H9 (cell line): ENCODE measurements at regions not wholly inside any gene's neighbourhood (a gene's known extent, or its start where the extent isn't known, plus 50 kb on each side); places are given as distances from the start of the nearest gene placed in this dataset.

Source experiments
- DNase-seq: peaks from one replicate; pipeline ENCODE4 v3.0.0-alpha.2; 2017
- H2AFZ ChIP-seq: one replicate; pipeline ENCODE4 v1.6.1; 2013; ENCODE audit warnings: mild to moderate bottlenecking, low read length, control low read depth, moderate library complexity
- H2AK5ac ChIP-seq: 2 replicates; pipeline ENCODE4 v1.6.1; 2013; ENCODE audit warnings: low read length, control low read depth, mixed read lengths; ENCODE audit not compliant: insufficient read length
- H2BK120ac ChIP-seq: one replicate; pipeline ENCODE4 v1.6.1; 2013; ENCODE audit warnings: low read depth, mild to moderate bottlenecking, low read length, control low read depth, inconsistent platforms; ENCODE audit not compliant: poor library complexity, severe bottlenecking
- H2BK12ac ChIP-seq: 2 replicates; pipeline ENCODE4 v1.6.1; 2013; ENCODE audit warnings: low read length, control low read depth, mixed read lengths, low read depth; ENCODE audit not compliant: insufficient read length
- H2BK15ac ChIP-seq: 2 replicates; pipeline ENCODE4 v1.6.1; 2013; ENCODE audit warnings: low read depth, low read length, control low read depth
- H2BK20ac ChIP-seq: one replicate; pipeline ENCODE4 v1.6.1; 2013; ENCODE audit warnings: low read depth, mild to moderate bottlenecking, low read length, control low read depth, inconsistent platforms; ENCODE audit not compliant: poor library complexity, severe bottlenecking
- H2BK5ac ChIP-seq: 2 replicates; pipeline ENCODE4 v1.6.1; 2013; ENCODE audit warnings: low read length, control low read depth, mixed read lengths; ENCODE audit not compliant: insufficient read length
- H3K14ac ChIP-seq: 2 replicates; pipeline ENCODE4 v1.6.1; 2013; ENCODE audit warnings: low read length, control low read depth; ENCODE audit not compliant: insufficient read depth
- H3K18ac ChIP-seq: 2 replicates; pipeline ENCODE4 v1.6.1; 2013; ENCODE audit warnings: low read depth, mild to moderate bottlenecking, mixed read lengths, low read length, control low read depth; ENCODE audit not compliant: insufficient read length
- H3K23ac ChIP-seq: 2 replicates; pipeline ENCODE4 v1.6.1; 2013; ENCODE audit warnings: low read length, control low read depth, mixed read lengths, low read depth; ENCODE audit not compliant: insufficient read length
- H3K23me2 ChIP-seq: 2 replicates; pipeline ENCODE4 v1.6.1; 2013; ENCODE audit warnings: low read depth, mild to moderate bottlenecking, mixed read lengths, low read length, control low read depth; ENCODE audit not compliant: insufficient read length, poor library complexity, severe bottlenecking
- H3K27ac ChIP-seq: 2 replicates; pipeline ENCODE4 v1.5.1; 2013; ENCODE audit warnings: low read length, control low read depth, mixed read lengths, low read depth; ENCODE audit not compliant: insufficient read length
- H3K27me3 ChIP-seq: 2 replicates; pipeline ENCODE4 v1.6.1; 2013; ENCODE audit warnings: low read length, control low read depth, inconsistent platforms; ENCODE audit not compliant: insufficient read depth
- H3K4ac ChIP-seq: 2 replicates; pipeline ENCODE4 v1.6.1; 2013; ENCODE audit warnings: low read depth, mild to moderate bottlenecking, control low read depth, inconsistent platforms, low read length, moderate library complexity
- H3K4me1 ChIP-seq: 2 replicates; pipeline ENCODE4 v1.6.1; 2013; ENCODE audit warnings: low read length, control low read depth, inconsistent platforms; ENCODE audit not compliant: insufficient read depth
- H3K4me2 ChIP-seq: 2 replicates; pipeline ENCODE4 v1.6.1; 2013; ENCODE audit warnings: low read length, control low read depth, mixed read lengths; ENCODE audit not compliant: insufficient read length, insufficient read depth
- H3K56ac ChIP-seq: 2 replicates; pipeline ENCODE4 v1.6.1; 2013; ENCODE audit warnings: low read depth, mild to moderate bottlenecking, mixed read lengths, low read length, control low read depth; ENCODE audit not compliant: insufficient read length
- H3K79me1 ChIP-seq: 2 replicates; pipeline ENCODE4 v1.6.1; 2013; ENCODE audit warnings: low read depth, mild to moderate bottlenecking, moderate library complexity, low read length, control low read depth, inconsistent platforms; ENCODE audit not compliant: insufficient read depth, poor library complexity, severe bottlenecking
- H3K79me2 ChIP-seq: 2 replicates; pipeline ENCODE4 v1.6.1; 2013; ENCODE audit warnings: low read length, control low read depth, inconsistent platforms; ENCODE audit not compliant: insufficient read depth
- H3K9ac ChIP-seq: 2 replicates; pipeline ENCODE4 v1.6.1; 2013; ENCODE audit warnings: low read length, control low read depth, mixed read lengths; ENCODE audit not compliant: insufficient read length; ENCODE audit errors: extremely low read depth
- H3K9me3 ChIP-seq: one replicate; pipeline ENCODE4 v1.6.1; 2013; ENCODE audit warnings: low read depth, low read length, inconsistent platforms; ENCODE audit not compliant: control insufficient read depth
- H3T11ph ChIP-seq: one replicate; pipeline ENCODE4 v1.6.1; 2013; ENCODE audit warnings: mild to moderate bottlenecking, low read length, control low read depth, inconsistent platforms
- H4K20me1 ChIP-seq: one replicate; pipeline ENCODE4 v1.6.1; 2013; ENCODE audit not compliant: control insufficient read depth, insufficient read length, insufficient read depth
- H4K5ac ChIP-seq: 2 replicates; pipeline ENCODE4 v1.6.1; 2013; ENCODE audit warnings: low read depth, mild to moderate bottlenecking, mixed read lengths, low read length, control low read depth; ENCODE audit not compliant: insufficient read length
- H4K8ac ChIP-seq: replicated peaks from 2 replicates; pipeline ENCODE4 v1.6.1; 2013; ENCODE audit warnings: low read length, control low read depth, mixed read lengths, low read depth; ENCODE audit not compliant: insufficient read length
- H4K91ac ChIP-seq: 2 replicates; pipeline ENCODE4 v1.6.1; 2013; ENCODE audit warnings: low read depth, mild to moderate bottlenecking, moderate library complexity, mixed read lengths, low read length, control low read depth; ENCODE audit not compliant: insufficient read length
- H3K27ac Mint-ChIP-seq, 3 experiments: 2 replicates in 2 of 3; 3 replicates in 1 of 3; pipeline ENCODE4 v1.8.0; 2020 to 2021; ENCODE audit warnings: mixed read lengths in 3 of 3, mild to moderate bottlenecking in 1 of 3, moderate library complexity in 1 of 3
- H3K27me3 Mint-ChIP-seq: 2 replicates; pipeline ENCODE4 v1.8.0; 2021; ENCODE audit warnings: low read depth, mild to moderate bottlenecking, moderate library complexity, mixed read lengths
- H3K36me3 Mint-ChIP-seq, 3 experiments: 2 replicates in 2 of 3; 3 replicates in 1 of 3; pipeline ENCODE4 v1.8.0; 2020 to 2021; ENCODE audit warnings: low read depth in 3 of 3, mixed read lengths in 3 of 3; ENCODE audit not compliant: insufficient read depth in 1 of 3
- H3K4me1 Mint-ChIP-seq, 2 experiments: 2 replicates each; pipeline ENCODE4 v1.8.0; 2020; ENCODE audit warnings: mixed read lengths in 2 of 2
- H3K4me3 Mint-ChIP-seq, 2 experiments: 2 replicates in 1 of 2; 3 replicates in 1 of 2; pipeline ENCODE4 v1.8.0; 2020 to 2021; ENCODE audit warnings: mild to moderate bottlenecking in 2 of 2, mixed read lengths in 2 of 2, moderate library complexity in 1 of 2
- H3K9me3 Mint-ChIP-seq, 2 experiments: 2 replicates in 1 of 2; 3 replicates in 1 of 2; pipeline ENCODE4 v1.8.0; 2020; ENCODE audit warnings: mild to moderate bottlenecking in 2 of 2, mixed read lengths in 2 of 2, moderate library complexity in 1 of 2
- WGBS: extraction: QIAGEN DNeasy Blood & Tissue Kit; methylation state at CpG from one replicate; pipeline ENCODE4 v1.1.7; 2013; ENCODE audit warnings: missing lambda C conversion rate, low lambda C conversion rate, mixed read lengths; ENCODE audit not compliant: insufficient read length; ENCODE audit errors: extremely low coverage; 5-methylcytosine and 5-hydroxymethylcytosine counted together
- TF ChIP-seq, protein P1 (sequence below): fragments of 200-600 bp; sonication (generic); conservative IDR thresholded peaks from 3 replicates; pipeline ENCODE4 v1.8.0; 2021; ENCODE audit warnings: antibody characterized with exemption, mild to moderate bottlenecking

GRCh38 chr6:168722397-168722796 lies 281.4 kb downstream of the SMOC2 start:
- Mint-ChIP-seq H3K4me3 (no peak overlapping the region), H3K27me3 (peaks cover 4% of the 10 kb centered on the region), H3K27ac (no peak overlapping the region), H3K9me3 (peaks cover 61 to 62% of the 10 kb centered on the region in 2 experiments), H3K4me1 (no peaks in the 10 kb centered on the region), H3K36me3 (peaks cover 29 to 50% (median 32%) of the 10 kb centered on the region in 3 experiments)
- Histone ChIP-seq H3K18ac (no peak overlapping the region), H3K23me2 (peaks cover 1% of the 10 kb centered on the region), H3K23ac (no peak overlapping the region), H3K4me2 (no peak overlapping the region), H3T11ph (no peak overlapping the region), H3K4ac (no peak overlapping the region), H3K79me2 (no peaks in the 10 kb centered on the region), H4K5ac (no peak overlapping the region), H4K8ac (no peak overlapping the region), H3K27me3 (no peaks in the 10 kb centered on the region), H3K4me1 (no peaks in the 10 kb centered on the region), H2BK120ac (no peak overlapping the region), H3K9ac (no peak overlapping the region), H4K20me1 (no peaks in the 10 kb centered on the region), H3K27ac (no peak overlapping the region), H2AK5ac (no peak overlapping the region), H4K91ac (no peak overlapping the region), H3K56ac (no peak overlapping the region), H3K79me1 (no peaks in the 10 kb centered on the region), H3K14ac (no peak overlapping the region), H2BK12ac (no peak overlapping the region), H2BK20ac (no peak overlapping the region), H2BK5ac (no peak overlapping the region), H2AFZ (no peak overlapping the region), H3K9me3 (peaks cover 32% of the 10 kb centered on the region), H2BK15ac (no peak overlapping the region)
- WGBS: no CpG with 5 or more reads among the region's 4 CpGs
- TF ChIP-seq, protein P1, sequence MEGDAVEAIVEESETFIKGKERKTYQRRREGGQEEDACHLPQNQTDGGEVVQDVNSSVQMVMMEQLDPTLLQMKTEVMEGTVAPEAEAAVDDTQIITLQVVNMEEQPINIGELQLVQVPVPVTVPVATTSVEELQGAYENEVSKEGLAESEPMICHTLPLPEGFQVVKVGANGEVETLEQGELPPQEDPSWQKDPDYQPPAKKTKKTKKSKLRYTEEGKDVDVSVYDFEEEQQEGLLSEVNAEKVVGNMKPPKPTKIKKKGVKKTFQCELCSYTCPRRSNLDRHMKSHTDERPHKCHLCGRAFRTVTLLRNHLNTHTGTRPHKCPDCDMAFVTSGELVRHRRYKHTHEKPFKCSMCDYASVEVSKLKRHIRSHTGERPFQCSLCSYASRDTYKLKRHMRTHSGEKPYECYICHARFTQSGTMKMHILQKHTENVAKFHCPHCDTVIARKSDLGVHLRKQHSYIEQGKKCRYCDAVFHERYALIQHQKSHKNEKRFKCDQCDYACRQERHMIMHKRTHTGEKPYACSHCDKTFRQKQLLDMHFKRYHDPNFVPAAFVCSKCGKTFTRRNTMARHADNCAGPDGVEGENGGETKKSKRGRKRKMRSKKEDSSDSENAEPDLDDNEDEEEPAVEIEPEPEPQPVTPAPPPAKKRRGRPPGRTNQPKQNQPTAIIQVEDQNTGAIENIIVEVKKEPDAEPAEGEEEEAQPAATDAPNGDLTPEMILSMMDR: no peak
- DNase-seq: no peak
